ENCODE measurements at regions not wholly inside any gene's neighbourhood (a gene's known extent, or its start where the extent isn't known, plus 50 kb on each side); places are given as distances from the start of the nearest gene placed in this dataset.

DNA sequence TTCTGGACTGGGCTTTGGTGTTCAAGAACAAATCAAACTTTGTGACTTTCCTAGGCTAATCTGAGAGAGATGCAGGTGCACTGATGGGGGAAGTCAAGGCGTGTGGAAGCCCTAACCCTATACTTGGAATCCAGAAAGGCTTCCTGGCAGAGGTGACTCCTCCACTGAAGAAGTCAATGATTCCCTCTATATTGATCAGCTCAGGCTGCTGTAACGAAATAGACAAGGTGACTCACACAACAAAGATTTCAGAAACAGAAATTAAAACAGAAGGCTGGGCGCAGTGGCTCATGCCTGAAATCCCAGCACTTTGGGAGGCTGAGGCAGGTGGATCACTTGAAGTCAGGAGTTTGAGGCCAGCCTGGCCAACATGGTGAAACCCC lies 69.6 kb upstream of the GGTA1 start:
- no peak for DNase-seq (ENCODE audit: low read depth in 2 of 2)

DNA sequence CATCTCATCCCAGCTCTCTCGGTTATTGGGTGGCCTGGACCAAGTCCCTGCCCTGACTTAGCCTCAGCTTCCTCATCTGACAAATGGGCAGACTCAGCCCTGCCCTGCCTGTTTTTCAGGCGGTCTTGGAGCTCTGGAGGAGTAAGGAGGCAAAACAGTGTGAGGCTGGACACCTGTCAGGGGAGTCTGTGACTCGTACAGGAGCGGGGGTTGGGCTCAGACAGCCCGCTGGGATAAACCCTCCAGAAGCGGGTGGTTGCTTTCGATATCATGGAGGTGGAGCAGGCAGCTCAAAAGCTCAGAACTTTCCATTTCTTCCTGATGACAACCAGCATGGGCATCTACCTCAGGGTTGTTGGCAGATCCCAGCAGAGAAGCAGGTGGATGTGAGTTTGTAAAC lies 72.9 kb upstream of the GGTA1 start:
- DNase-seq (ENCODE audit: low read depth in 2 of 2), result no peak

DNA sequence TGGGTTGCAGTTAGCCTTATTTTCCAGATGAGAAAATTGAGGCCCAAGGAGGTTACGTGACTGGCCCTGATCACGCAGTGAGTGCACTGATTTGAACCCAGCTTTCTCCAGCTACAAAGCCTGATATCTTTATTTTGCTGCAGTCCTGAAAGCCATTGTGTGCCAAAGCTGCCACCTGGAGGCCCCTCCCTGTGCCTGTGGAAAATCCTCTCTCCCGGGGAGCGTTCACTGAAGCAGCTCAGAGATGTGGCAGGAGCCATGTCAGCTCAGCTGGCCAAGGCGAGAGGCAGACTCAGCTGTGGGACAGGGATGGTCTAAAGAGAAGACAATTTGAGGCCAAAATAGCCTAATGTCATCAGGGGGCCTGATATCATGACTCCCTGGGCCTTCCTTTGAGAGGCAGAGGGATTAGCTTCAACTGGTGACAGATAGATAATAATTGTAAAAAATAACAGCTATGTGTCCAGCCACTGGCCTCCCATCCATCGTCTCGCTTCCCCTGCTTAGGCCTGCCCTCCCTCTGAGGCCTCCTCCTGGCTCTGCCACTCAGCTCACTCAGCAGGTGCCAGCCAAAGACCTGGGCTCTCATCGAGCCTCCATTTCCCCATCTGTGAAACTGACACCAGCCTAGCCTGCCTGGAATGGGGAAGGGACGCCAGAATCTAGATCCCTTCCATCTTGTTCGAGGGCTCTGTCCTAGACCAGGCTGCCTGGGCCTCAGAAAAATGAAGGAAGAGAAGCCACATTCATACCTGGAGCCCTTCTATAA lies 74.3 kb upstream of the GGTA1 start:
- no peak for DNase-seq (ENCODE audit: low read depth in 2 of 2)

DNA sequence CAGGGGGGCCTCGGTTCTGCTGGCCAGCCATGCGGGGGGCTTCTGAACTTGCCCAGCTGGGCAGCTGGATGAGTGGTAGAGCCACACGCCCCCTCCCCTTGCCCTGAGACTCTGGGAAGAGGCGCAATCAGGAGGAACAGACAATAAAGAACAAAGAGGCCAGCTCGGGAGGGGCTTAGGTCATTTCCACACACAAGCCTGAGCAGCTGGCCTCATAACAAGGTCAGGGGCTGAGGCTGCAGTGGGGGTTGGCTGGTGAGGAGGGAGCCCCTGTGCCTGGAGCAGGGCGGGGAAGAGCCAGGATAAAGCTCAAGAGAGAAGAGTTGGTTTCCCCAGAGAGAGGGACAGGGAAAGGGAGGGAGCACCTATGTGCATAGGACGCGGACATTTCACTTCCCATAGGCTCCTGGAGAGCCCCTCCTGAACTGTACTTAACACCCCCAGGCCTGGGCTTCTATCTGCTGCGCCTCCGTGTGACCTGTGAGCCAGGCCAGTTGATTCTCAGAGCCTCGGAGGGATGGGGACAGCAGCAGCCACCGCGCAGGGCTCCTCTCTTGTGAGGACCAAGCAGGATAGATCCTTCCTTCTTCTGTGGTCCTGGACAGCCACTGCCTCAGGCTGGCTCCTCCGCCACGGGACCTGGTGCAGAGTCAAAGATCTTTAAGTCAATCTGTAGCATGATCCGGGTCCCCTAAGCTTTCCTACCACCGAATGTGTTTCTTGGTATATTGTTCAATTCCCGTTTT lies 75.3 kb upstream of the GGTA1 start:
- DNase-seq (ENCODE audit: low read depth in 2 of 2), result no peak

DNA sequence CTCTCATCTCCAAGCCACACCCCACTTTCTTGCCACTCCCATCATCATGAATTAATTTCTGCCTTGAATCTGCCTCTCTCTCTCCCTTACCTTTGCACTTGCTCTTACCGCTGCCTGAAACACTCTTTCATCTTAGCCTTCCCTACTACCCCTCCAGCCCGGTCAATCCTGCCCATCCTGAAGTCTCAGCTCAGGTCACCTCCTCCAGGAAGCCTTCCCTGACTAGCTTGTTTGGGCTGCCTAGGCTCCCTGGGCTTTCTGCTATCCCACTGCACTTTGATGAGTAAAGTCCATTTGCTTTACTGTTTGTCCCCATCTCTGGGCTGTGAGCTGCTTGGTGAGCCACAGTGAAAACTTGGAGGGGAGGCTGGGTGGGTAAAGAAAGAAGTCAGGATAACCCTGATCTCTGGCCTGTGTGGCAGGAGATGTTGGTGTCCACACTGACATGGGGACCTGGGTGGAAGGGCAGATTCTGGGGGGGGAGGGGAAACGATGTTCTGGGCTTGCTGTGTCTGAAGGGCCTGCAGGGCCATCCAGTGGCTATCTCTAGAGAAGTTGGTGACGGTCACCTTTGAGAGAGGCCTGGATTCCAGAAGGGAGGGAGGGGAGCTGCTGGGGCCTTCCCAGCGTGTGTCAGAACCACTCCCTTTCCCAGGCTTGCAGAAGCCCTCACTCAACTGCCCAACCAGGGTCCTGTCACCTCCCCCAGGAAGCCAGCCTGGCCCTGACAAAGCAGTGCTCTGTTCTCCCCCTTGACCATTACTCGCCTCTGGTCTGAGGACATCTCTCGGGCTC lies 75.0 kb upstream of the DAB2IP start:
- DNase-seq (ENCODE audit: low read depth in 2 of 2), result no peak

DNA sequence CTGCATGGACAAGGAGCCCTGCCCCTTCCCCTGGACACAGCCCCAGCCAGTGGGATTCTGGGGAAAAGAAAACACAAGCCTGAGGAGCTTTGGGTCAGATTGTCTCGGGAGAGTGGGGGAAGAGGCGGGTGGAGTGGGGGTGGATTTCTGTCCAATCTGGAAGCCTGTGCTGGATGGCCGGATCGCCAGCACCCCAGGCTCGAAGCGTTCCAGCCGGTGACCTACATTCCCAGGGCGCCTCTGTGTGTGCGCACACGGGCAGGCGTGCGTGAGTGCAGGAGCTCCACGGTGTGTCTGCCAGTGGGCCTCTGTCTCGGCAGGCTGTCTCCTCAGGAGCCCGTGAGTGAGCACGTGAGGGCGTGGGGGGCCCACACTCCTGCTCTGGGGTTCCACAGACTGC lies 74.3 kb upstream of the DAB2IP start:
- DNase-seq (ENCODE audit: low read depth in 2 of 2), result no peak

DNA sequence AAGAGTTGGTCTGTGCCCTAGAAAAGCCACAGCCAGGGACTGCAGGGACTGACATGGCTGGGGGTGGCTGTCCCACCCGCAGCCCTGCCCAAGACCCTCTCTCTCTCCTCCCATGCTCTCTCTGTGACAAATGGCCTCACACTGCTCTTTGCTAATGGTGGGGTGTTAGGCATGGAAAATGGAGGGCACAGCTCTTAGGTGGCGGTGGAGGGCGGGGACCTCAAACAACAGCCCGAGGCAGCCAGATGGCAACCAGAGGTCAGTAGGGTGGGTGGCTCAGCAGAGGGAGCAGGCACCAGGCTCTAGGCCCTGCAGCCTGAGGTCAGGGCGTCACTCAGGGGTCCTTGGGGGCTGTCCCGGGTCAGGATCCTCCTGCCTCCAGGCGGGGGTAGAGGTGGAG lies 73.9 kb upstream of the DAB2IP start:
- DNase-seq (ENCODE audit: low read depth in 2 of 2), result no peak

DNA sequence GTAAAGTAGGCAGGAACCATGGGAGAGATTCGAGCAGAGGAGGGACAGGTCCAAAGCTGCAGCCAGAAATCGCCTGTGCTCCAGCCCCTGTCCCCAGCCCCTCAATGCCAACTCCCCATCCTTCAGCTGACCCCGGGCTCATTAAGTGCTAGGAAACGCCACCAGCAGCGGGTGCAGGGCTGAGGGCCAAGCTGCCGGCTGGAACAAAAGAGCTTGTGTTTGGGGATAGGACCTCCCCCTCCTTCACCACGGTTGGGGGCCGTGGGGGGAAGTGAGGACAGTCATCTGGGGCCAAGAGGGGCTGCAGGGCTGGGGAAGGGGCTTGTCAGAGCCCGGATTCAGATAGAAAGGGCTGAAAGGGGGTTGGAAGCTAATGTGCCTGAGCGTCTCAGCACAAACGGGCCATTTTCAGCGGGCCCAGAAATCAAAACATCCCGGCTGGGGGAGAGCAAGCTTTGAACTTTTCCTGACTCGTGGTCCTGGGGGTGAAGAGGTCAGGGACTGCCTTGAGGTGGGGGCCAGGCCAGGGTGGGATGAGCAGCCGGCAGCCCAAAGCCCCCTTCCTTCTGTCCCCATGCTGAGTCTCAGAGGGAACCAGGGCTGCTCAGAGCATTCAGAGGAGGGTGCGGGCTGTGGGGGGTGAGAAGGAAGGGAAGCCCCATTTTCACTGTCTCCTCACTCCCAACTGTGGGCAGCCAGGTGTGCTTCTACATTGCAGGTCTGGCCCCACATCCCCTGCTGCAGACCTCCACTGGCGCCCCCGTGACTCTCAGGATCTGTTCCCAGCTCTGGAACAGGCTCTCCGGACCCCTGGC lies 69.4 kb upstream of the DAB2IP start:
- no peak for DNase-seq (ENCODE audit: low read depth in 2 of 2)

DNA sequence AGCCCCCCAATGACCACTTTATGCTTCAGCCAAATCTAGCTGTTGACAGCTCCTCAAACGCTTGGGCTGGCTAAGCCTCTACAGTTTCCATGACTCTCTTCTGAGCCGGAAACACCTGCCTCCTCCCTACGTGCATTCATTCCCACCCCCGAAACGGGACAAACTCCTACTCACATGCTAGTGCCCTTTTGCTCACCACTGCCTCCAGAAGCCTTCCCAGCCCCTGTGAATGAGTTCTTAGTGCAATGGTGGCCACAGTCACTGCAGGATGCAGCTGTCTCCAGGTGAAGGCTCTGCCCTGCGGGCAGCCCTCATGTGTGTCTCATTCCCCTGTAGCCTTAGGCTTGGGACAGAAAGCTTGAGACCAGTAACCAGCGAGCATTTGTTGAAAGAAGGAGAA lies 68.8 kb upstream of the DAB2IP start:
- DNase-seq (ENCODE audit: low read depth in 2 of 2), result no peak

DNA sequence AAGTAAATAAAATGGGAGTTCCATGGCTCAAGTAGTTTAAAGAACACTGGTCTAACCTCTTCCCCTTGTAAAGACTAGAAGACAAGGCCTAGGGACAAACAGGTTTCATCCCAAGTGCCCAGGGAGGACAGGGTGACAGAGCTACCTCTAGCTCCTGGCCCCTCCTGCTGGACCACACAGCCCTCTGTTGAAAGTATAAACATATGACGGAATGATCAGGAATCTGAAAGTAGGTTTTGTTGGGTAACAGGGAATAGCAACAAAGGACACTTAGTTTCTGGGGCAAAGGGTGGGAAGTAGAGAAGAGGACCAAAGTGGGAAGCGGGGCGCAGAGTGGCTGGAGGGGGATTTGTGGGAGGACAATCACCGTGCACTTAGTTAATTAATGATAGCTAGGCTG lies 67.0 kb upstream of the DAB2IP start:
- no peak for DNase-seq (ENCODE audit: low read depth in 2 of 2)

DNA sequence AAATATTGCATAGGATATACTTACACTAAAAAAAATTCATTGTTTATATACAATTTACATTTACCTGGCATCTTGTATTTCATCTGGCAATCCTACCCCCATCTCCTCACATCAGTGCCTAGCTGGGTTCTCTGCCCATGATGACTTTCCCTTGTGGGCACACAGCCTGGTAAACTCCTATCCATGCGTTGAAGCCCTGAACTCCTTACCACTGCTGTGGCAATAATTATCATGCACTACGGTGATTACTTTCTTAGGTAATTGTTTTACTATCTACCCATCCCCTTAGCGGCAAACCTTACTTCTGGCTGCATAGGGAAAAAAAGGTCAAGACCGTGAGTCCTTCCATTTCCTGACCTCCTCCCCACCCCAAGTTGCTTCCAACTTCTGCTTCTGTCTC lies 63.6 kb upstream of the DAB2IP start:
- DNase-seq (ENCODE audit: low read depth in 2 of 2), result no peak

DNA sequence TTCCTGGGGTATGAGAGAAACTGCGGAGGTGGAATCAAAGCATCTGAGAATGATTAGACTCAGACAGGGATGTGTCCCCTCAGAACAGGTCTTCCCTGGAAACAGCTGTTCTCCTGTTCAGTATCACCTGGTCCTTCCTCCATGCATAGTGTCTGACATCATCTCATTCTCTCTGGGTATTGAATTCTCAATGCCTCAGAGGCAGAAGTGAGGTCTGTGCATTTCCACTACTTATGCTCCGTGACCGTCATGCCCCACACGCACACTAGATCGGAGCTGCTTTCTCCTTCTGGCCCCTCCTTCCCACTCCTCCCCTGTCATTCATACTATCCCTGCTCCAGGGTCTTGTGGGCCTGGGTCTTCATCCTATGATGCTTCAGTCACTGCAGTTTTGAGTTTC lies 61.4 kb upstream of the DAB2IP start:
- no peak for DNase-seq (ENCODE audit: low read depth in 2 of 2)

DNA sequence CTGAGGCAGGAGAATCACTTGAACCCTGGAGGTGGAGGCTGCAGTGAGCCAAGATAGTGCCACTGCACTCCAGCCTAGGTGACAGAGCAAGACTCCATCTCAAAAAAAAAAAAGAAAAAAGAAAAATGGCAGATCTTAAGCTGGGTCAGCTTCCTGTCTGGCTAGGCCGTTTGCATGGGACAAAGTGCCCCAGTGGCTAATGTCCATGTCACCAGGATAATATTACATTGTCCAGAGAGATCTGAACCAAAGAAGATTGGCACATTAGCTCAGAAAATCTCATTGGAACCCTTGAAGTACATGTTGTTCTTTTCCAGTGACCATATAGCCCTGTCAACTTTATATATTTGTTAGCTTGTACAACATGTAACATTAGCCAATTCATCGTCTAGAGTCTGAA lies 59.2 kb upstream of the DAB2IP start:
- no peak for DNase-seq (ENCODE audit: low read depth in 2 of 2)

DNA sequence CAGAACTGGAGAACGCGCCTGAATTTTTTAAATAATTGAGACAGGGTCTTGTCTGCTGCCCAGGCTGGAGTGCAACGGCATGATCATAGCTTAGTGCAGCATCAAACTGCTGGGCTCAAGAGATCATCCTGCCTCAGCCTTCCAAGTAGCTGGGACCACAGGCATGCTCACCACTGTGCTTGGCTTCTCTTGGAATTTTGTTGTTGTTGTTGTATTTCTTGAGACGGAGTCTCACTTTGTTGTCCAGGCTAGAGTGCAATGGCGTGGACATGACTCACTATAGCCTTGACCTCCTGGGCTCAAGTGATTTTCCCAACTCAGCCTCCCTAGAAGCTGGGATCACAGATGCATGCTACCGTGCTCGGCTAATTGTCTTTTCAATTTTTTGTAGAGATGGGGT lies 58.4 kb upstream of the DAB2IP start:
- no peak for DNase-seq (ENCODE audit: low read depth in 2 of 2)

DNA sequence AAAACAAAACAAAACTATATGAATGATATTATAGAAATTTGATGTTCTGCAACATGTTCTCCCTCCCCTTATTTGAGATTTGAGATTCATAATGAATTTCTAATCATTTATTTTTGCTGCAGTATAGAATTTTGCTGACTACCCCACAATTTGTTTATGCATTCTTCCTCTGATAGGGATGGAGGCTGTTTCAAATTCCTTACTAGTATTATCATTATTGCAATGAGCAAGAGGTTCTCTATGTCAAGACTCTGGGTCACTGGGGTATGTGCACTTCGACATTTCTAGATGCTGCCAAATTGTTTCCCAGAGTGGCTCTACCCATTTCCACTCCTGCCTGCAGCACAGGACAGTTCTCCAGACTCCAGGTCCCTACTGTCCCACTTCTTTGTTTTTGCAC lies 54.9 kb upstream of the DAB2IP start:
- DNase-seq (ENCODE audit: low read depth in 2 of 2), result no peak

DNA sequence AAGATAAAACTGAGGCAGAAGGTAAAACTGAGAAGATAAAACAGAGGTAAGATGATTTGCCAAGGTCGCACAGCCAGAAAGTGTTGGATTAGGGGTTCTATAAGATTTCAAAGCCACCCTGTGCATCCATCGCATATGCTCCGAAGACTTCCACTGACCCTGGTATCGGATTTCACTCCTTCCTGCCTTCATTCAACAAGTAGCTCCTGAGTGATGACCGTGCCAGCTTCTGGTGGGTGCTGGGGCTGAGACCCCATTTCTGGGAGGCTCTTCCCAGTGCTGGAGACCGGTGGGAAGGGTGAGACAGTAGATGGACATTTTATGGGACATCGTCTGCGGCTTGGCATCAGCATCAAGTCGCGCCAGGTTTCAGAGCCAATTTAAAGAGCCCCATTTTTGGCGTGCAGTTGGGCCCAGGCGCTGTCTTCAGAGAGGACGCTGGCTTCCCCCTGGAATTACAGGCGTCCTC lies 53.7 kb upstream of the DAB2IP start:
- no peak for DNase-seq (ENCODE audit: low read depth in 2 of 2)

DNA sequence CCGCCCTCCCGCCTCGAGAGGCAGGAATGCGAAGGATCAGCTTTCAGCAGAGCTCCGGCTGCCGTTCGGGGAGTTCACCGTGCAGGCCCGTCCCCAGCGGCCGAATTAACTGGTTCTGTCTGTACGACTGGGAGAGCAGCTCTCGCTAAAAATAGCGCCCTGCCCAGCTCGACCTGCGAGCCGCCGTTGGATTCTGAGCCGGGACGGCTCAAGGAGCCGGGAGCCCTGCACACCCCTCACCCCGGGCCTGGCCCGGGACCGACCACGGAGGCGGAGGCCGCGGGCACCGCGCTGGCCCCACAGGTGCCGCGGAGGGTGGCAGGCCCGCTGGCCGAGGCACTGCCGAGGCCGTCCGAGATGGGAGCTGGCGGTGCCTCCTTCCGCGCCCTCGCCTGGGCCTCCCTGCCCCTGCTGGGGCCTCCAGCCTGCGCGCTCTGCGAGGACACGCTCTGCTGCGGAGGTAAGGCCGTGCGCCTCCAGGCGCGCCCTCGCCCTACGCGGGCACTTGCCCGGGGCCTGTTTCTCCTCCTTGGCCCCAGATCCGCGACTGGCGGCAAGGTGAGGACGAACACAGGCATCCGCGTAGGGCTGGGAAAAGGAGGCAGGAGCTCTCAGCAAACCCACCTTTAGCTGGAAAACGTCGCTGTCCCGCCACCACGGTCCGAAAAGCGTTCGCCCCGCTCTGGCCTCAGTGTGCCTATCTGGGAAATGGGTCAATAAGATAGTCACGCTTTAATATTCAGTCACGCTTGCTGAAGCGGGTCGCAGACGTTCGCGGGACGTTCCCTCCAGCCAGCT lies 53.1 kb upstream of the DAB2IP start:
- no peak for DNase-seq (ENCODE audit: low read depth in 2 of 2)

DNA sequence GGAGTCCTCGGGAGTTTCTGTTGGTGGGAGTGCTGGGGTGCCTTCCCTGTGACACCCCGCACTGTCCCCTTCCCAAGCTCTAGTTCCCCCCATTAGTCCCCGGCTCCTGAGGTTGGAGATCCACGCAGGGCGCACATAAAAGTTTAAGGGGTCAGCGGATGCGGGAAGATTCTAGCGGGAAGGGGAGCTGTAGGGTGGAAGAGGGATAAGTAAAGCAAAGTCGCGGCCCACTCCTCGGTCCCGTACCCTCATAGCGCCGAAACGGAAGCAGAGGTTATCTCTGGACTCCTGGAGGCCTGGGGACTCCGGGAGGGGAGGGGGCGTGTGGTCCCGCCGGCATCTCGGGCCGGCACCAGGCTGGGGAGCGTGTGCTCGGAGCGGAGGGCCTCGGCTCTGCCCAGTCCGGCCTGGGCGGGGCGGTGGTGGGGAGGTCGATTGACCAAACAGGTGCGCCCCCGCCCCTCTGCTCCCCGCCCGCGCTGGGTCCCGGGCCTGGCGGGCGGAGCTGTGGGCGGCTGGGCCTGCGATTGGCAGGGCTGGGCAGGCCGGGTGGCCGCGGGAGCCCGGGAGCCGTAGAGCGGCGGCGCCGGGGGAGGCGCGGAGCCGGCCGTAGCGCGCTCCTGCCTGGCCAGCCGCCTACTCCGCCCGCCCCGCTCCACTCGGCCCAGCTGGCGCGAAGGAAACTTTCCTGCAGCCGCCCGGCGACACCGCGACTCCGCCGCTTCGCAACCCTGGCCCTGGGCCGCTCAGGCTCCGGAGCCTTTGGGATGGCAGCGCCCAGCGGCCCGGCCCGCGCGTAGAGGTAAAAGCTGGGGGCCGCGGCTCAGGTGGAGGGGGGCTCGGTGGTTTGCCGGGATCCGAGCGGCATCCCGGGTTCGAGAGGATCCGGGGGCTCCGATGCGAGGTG lies 52.2 kb upstream of the DAB2IP start:
- no peak for DNase-seq (ENCODE audit: low read depth in 2 of 2)

DNA sequence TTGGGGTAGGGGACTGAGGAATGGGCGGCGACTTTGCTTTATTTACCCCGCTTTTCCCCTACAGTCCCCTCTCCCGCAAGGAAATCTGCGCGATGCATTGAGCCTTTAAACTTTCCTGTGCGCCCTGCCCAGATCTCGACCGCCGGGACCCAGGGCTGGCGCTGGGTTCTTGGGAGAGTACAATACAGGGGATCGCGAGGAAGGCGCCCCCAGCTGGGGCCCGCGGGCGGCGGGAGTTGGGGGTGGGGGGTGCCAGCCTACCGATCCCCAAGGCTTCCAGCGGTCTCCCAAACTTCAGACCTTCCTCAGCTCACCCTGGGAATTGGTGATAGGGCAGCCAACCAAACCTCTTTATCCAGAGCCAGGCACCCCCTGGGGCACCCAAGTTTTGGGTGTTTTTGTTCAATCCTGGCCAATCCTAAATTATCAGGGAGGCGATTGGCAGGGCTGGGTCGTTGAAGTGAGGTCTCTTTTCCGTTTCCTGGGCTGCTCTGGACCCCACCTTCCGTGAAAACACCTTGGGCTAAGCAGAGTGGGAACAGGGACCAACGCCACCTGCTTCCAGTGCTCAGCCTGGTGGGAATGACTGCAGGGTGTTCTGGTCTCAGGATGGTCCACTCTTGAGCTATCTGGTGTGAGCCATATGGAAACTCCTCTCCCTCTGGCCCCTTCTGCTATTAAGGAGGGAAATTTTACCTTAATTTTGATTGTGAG lies 51.4 kb upstream of the DAB2IP start:
- no peak for DNase-seq (ENCODE audit: low read depth in 2 of 2)

All from stimulated activated CD4-positive, alpha-beta T cell treated with anti-CD3 and anti-CD28 coated beads, Interleukin-15, amount 100 ng/mL, for 48 hours (primary cell).